ENCODE measurements at regions not wholly inside any gene's neighbourhood (a gene's known extent, or its start where the extent isn't known, plus 50 kb on each side); places are given as distances from the start of the nearest gene placed in this dataset.

DNA sequence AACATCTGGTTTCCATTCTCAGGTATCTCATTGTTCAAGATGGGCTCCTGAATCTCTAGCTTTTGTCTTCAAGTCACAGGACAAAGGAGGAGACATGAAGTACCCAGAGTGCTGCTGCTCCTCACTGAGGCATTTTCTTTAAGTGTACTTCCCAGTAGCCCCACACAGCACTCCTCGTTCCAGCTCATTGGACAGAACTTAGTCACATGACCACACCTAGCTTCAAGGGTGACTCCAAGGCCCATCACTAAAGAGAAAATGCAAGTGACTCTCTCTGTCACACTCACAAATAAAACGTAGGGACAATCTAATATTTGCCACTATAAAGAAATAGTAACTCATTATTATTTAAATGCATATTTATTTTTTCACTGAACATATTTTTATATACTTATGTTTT lies 58.3 kb upstream of the NEUROD6 start:
- H2BK5ac ChIP-seq (ENCODE audit: low read length) = no peak overlapping the region
- H3K9ac ChIP-seq (ENCODE audit: low read depth, low read length, poor library complexity) = no peak overlapping the region
- H3K4me2 ChIP-seq (ENCODE audit: insufficient read depth, low read length, poor library complexity, severe bottlenecking) = no peak overlapping the region
- no peak overlapping the region for H3K18ac ChIP-seq (ENCODE audit: low read length)
- no peak overlapping the region for H2BK120ac ChIP-seq (ENCODE audit: low read depth, low read length)
- H3K27ac ChIP-seq (replicated peaks; ENCODE audit: low read length) = no peak overlapping the region
- no peak overlapping the region for H2AK5ac ChIP-seq (ENCODE audit: low read depth, low read length)
- H3K4me3 ChIP-seq (ENCODE audit: low read length in 2 of 2) = no peak overlapping the region
- H3K4ac ChIP-seq (ENCODE audit: low read length) = no peak overlapping the region
- H3K4me1 ChIP-seq (ENCODE audit: control insufficient read depth in 2 of 2, insufficient read depth in 1 of 2, low read depth in 1 of 2, low read length in 2 of 2) = no peaks in the 10 kb centered on the region
- H3K23ac ChIP-seq (ENCODE audit: low read depth, low read length, poor library complexity) = no peak overlapping the region
- H2BK15ac ChIP-seq (ENCODE audit: low read length) = no peak overlapping the region
- DNase-seq (ENCODE audit: low spot score) = no peak
- H2BK12ac ChIP-seq (ENCODE audit: low read length) = no peak overlapping the region
- no peak overlapping the region for H2AFZ ChIP-seq (ENCODE audit: low read length)
- no peak overlapping the region for H4K8ac ChIP-seq (ENCODE audit: low read depth, low read length)
- H3K14ac ChIP-seq (ENCODE audit: low read length) = no peak overlapping the region
- H3K27me3 ChIP-seq (ENCODE audit: control insufficient read depth in 3 of 3, insufficient read depth in 3 of 3, low read depth in 1 of 3, low read length in 3 of 3) = no peaks in the 10 kb centered on the region
- WGBS, 2 donors (ENCODE audit: extremely low coverage in 2 of 2, insufficient read length in 2 of 2, insufficient replicate concordance in 1 of 2) = no CpG with 5 or more reads among the region's 2 CpGs
- H4K91ac ChIP-seq (ENCODE audit: low read depth, low read length, poor library complexity) = no peak overlapping the region
- no peaks in the 10 kb centered on the region for H3K36me3 ChIP-seq (replicated peaks in 1 of 2; ENCODE audit: control insufficient read depth in 2 of 2, insufficient read depth in 2 of 2, low read length in 2 of 2)
- H3K9me3 ChIP-seq (replicated peaks in 1 of 2; ENCODE audit: control insufficient read depth in 2 of 2, insufficient read depth in 1 of 2, low read depth in 1 of 2, low read length in 2 of 2) = no peaks in the 10 kb centered on the region
- no peaks in the 10 kb centered on the region for H3K79me1 ChIP-seq (ENCODE audit: low read depth, low read length)

DNA sequence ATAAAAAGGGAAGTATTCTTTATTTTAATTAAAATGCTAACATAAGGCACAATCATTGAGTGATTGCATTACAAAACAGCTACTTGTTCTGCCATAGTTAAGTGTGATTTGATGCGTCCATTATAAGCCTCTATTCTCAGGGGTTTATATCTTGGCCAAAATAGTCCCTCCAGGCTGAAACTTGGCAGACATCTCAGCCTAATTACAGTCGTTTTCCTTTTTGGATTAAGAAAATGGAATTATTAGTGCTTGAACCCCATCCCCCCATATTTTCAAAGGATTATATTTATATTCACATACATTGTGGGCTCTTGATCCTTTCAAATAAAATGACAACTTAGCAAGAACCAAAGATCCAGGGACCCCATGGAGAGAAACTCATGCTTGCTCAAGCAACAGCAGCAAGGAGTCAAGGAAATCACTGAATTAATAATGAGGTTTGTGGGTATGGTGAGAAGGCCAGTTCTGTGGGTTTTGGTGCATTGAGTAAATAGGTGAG lies 66.7 kb upstream of the NEUROD6 start:
- Histone ChIP-seq H3K9me3 (replicated peaks in 1 of 2; ENCODE audit: control insufficient read depth in 2 of 2, insufficient read depth in 1 of 2, low read depth in 1 of 2, low read length in 2 of 2) (no peaks in the 10 kb centered on the region), H2AK5ac (ENCODE audit: low read depth, low read length) (no peak overlapping the region), H2BK12ac (ENCODE audit: low read length) (no peak overlapping the region), H3K4me3 (ENCODE audit: low read length in 2 of 2) (no peak overlapping the region), H2BK5ac (ENCODE audit: low read length) (no peak overlapping the region), H3K18ac (ENCODE audit: low read length) (no peak overlapping the region), H2AFZ (ENCODE audit: low read length) (no peak overlapping the region), H3K14ac (ENCODE audit: low read length) (no peak overlapping the region), H3K4me2 (ENCODE audit: insufficient read depth, low read length, poor library complexity, severe bottlenecking) (no peak overlapping the region), H4K8ac (ENCODE audit: low read depth, low read length) (no peak overlapping the region), H3K36me3 (replicated peaks in 1 of 2; ENCODE audit: control insufficient read depth in 2 of 2, insufficient read depth in 2 of 2, low read length in 2 of 2) (no peaks in the 10 kb centered on the region), H3K27me3 (ENCODE audit: control insufficient read depth in 3 of 3, insufficient read depth in 3 of 3, low read depth in 1 of 3, low read length in 3 of 3) (no peaks in the 10 kb centered on the region), H2BK120ac (ENCODE audit: low read depth, low read length) (no peak overlapping the region), H3K4ac (ENCODE audit: low read length) (no peak overlapping the region), H3K9ac (ENCODE audit: low read depth, low read length, poor library complexity) (no peak overlapping the region), H4K91ac (ENCODE audit: low read depth, low read length, poor library complexity) (no peak overlapping the region), H2BK15ac (ENCODE audit: low read length) (no peak overlapping the region), H3K4me1 (ENCODE audit: control insufficient read depth in 2 of 2, insufficient read depth in 1 of 2, low read depth in 1 of 2, low read length in 2 of 2) (no peaks in the 10 kb centered on the region), H3K79me1 (ENCODE audit: low read depth, low read length) (no peaks in the 10 kb centered on the region), H3K27ac (replicated peaks; ENCODE audit: low read length) (no peak overlapping the region), H3K23ac (ENCODE audit: low read depth, low read length, poor library complexity) (no peak overlapping the region)
- no peak for DNase-seq (ENCODE audit: low spot score)
- no CpG with 5 or more reads among the region's 2 CpGs for WGBS, 2 donors (ENCODE audit: extremely low coverage in 2 of 2, insufficient read length in 2 of 2, insufficient replicate concordance in 1 of 2)

DNA sequence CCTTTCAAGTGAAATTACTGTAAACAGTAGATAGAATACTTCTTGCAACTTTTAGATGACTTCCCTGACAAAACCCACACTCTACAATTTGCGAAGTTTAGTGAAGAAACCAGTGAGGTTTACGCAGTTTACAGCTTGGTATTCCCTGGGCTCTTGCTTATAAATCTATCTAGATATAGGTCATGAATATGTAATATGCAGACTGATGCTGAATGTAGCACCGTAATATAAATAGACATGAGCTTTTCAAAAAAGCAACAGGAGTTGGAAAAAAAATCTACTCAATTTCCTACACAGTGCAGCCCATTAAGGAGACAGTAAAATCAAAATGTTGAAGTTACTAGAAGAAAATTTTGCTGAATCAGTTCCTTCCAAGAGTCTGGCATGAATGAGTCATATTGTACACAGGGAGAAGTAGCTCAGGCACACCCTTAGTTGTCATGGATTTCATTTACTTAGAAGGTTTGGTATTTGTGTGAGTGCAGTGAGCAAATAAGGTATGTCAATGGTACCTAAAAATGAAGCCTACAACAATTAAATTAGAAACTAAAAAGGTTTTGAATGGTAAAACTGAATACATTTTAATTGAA lies 67.7 kb upstream of the NEUROD6 start:
- WGBS, 2 donors (ENCODE audit: extremely low coverage in 2 of 2, insufficient read length in 2 of 2, insufficient replicate concordance in 1 of 2) = no CpG with 5 or more reads among the region's 3 CpGs

DNA sequence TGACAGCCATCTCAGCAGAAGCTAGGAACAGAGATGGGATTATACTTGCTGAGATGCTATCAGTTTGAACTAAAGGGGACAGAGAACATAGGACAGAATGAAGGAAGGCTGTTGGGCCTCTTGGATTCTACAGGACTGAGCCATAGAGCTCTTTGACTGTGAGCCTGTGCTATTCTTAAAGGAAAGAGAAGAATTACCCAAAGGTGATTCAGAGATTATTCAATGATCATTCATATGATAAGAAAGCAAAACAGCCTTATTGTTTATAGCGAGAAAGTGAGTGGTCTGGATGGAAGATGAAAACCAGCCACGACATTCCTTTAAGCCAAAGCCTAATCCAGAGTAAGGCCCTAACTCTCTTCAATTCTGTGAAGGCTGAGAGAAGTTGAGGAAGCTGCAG lies 69.7 kb upstream of the NEUROD6 start:
- no CpG with 5 or more reads among the region's 2 CpGs for WGBS, 2 donors (ENCODE audit: extremely low coverage in 2 of 2, insufficient read length in 2 of 2, insufficient replicate concordance in 1 of 2)
- H2AK5ac ChIP-seq (ENCODE audit: low read depth, low read length) = no peak overlapping the region
- no peak overlapping the region for H2BK5ac ChIP-seq (ENCODE audit: low read length)
- H3K4me3 ChIP-seq (ENCODE audit: low read length in 2 of 2) = no peak overlapping the region
- H2BK12ac ChIP-seq (ENCODE audit: low read length) = no peak overlapping the region
- H4K8ac ChIP-seq (ENCODE audit: low read depth, low read length) = no peak overlapping the region
- no peak for DNase-seq (ENCODE audit: low spot score)
- H3K27me3 ChIP-seq (ENCODE audit: control insufficient read depth in 3 of 3, insufficient read depth in 3 of 3, low read depth in 1 of 3, low read length in 3 of 3) = no peaks in the 10 kb centered on the region
- no peak overlapping the region for H2AFZ ChIP-seq (ENCODE audit: low read length)
- no peaks in the 10 kb centered on the region for H3K4me1 ChIP-seq (ENCODE audit: control insufficient read depth in 2 of 2, insufficient read depth in 1 of 2, low read depth in 1 of 2, low read length in 2 of 2)
- H3K36me3 ChIP-seq (replicated peaks in 1 of 2; ENCODE audit: control insufficient read depth in 2 of 2, insufficient read depth in 2 of 2, low read length in 2 of 2) = no peaks in the 10 kb centered on the region
- no peaks in the 10 kb centered on the region for H3K9me3 ChIP-seq (replicated peaks in 1 of 2; ENCODE audit: control insufficient read depth in 2 of 2, insufficient read depth in 1 of 2, low read depth in 1 of 2, low read length in 2 of 2)
- H3K27ac ChIP-seq (replicated peaks; ENCODE audit: low read length) = no peak overlapping the region
- H2BK120ac ChIP-seq (ENCODE audit: low read depth, low read length) = no peak overlapping the region
- H3K4me2 ChIP-seq (ENCODE audit: insufficient read depth, low read length, poor library complexity, severe bottlenecking) = no peak overlapping the region
- no peak overlapping the region for H3K4ac ChIP-seq (ENCODE audit: low read length)
- H3K23ac ChIP-seq (ENCODE audit: low read depth, low read length, poor library complexity) = no peak overlapping the region
- no peaks in the 10 kb centered on the region for H3K79me1 ChIP-seq (ENCODE audit: low read depth, low read length)
- H4K91ac ChIP-seq (ENCODE audit: low read depth, low read length, poor library complexity) = no peak overlapping the region
- no peak overlapping the region for H2BK15ac ChIP-seq (ENCODE audit: low read length)
- H3K18ac ChIP-seq (ENCODE audit: low read length) = no peak overlapping the region
- no peak overlapping the region for H3K9ac ChIP-seq (ENCODE audit: low read depth, low read length, poor library complexity)
- H3K14ac ChIP-seq (ENCODE audit: low read length) = no peak overlapping the region

More for the DNA sequence above, 67.7 kb upstream of the NEUROD6 start:
- no peak for DNase-seq (ENCODE audit: low spot score)
- no peaks in the 10 kb centered on the region for H3K79me1 ChIP-seq (ENCODE audit: low read depth, low read length)
- no peak overlapping the region for H3K18ac ChIP-seq (ENCODE audit: low read length)
- no peak overlapping the region for H3K4me2 ChIP-seq (ENCODE audit: insufficient read depth, low read length, poor library complexity, severe bottlenecking)
- H3K4me1 ChIP-seq (ENCODE audit: control insufficient read depth in 2 of 2, insufficient read depth in 1 of 2, low read depth in 1 of 2, low read length in 2 of 2) = no peaks in the 10 kb centered on the region
- no peak overlapping the region for H4K91ac ChIP-seq (ENCODE audit: low read depth, low read length, poor library complexity)
- no peak overlapping the region for H3K4me3 ChIP-seq (ENCODE audit: low read length in 2 of 2)
- H3K9ac ChIP-seq (ENCODE audit: low read depth, low read length, poor library complexity) = no peak overlapping the region
- H3K27ac ChIP-seq (replicated peaks; ENCODE audit: low read length) = no peak overlapping the region
- no peak overlapping the region for H3K14ac ChIP-seq (ENCODE audit: low read length)
- H2AFZ ChIP-seq (ENCODE audit: low read length) = no peak overlapping the region
- no peak overlapping the region for H2AK5ac ChIP-seq (ENCODE audit: low read depth, low read length)
- H2BK120ac ChIP-seq (ENCODE audit: low read depth, low read length) = no peak overlapping the region
- H3K36me3 ChIP-seq (replicated peaks in 1 of 2; ENCODE audit: control insufficient read depth in 2 of 2, insufficient read depth in 2 of 2, low read length in 2 of 2) = no peaks in the 10 kb centered on the region
- H3K9me3 ChIP-seq (replicated peaks in 1 of 2; ENCODE audit: control insufficient read depth in 2 of 2, insufficient read depth in 1 of 2, low read depth in 1 of 2, low read length in 2 of 2) = no peaks in the 10 kb centered on the region
- no peak overlapping the region for H3K23ac ChIP-seq (ENCODE audit: low read depth, low read length, poor library complexity)
- no peak overlapping the region for H2BK12ac ChIP-seq (ENCODE audit: low read length)
- H2BK5ac ChIP-seq (ENCODE audit: low read length) = no peak overlapping the region
- no peaks in the 10 kb centered on the region for H3K27me3 ChIP-seq (ENCODE audit: control insufficient read depth in 3 of 3, insufficient read depth in 3 of 3, low read depth in 1 of 3, low read length in 3 of 3)
- no peak overlapping the region for H3K4ac ChIP-seq (ENCODE audit: low read length)
- no peak overlapping the region for H2BK15ac ChIP-seq (ENCODE audit: low read length)
- no peak overlapping the region for H4K8ac ChIP-seq (ENCODE audit: low read depth, low read length)
